SK-N-SH (cell line): ENCODE measurements at regions not wholly inside any gene's neighbourhood (a gene's known extent, or its start where the extent isn't known, plus 50 kb on each side); places are given as distances from the start of the nearest gene placed in this dataset.

Source experiments
- CTCF ChIA-PET: fragments of 300-600, 350-600 bp; formaldehyde crosslinking; extraction: SDS; loops from one replicate; lab custom pipeline; 2021; lab: Yijun Ruan, JAX
- POLR2A ChIA-PET: fragments of 350-600 bp; sonication (Branson Sonifier 250); formaldehyde crosslinking; extraction: SDS; loops from one replicate; lab custom pipeline; 2020; ENCODE audit warnings: antibody characterized with exemption, inconsistent platforms; lab: Yijun Ruan, JAX
- DNase-seq: peaks from one replicate; pipeline ENCODE4 v3.0.0; 2012
- H2AFZ ChIP-seq: fragments of 200-600 bp; sonication (generic); 2 replicates; pipeline ENCODE4 v1.8.1; 2016; ENCODE audit warnings: antibody characterized with exemption, mild to moderate bottlenecking, low read depth
- H3F3A ChIP-seq: fragments of 200-600 bp; sonication (generic); replicated peaks from 2 replicates; pipeline ENCODE3; 2016; ENCODE audit warnings: antibody characterized with exemption, mild to moderate bottlenecking; ENCODE audit not compliant: insufficient read depth
- H3K27ac ChIP-seq, 2 experiments: fragments of 200-500 bp in 1 of 2; fragments of 200-600 bp in 1 of 2; sonication (Bioruptor generic) in 1 of 2; sonication (generic), shearing (Covaris generic) in 1 of 2; 2 replicates each; pipeline versions ENCODE4 v1.5.1 to v1.6.1; 2014 to 2016; ENCODE audit warnings: low read depth in 2 of 2, inconsistent platforms in 1 of 2, low read length in 1 of 2, mild to moderate bottlenecking in 1 of 2, mixed read lengths in 1 of 2
- H3K27me3 ChIP-seq: fragments of 200-600 bp; sonication (generic), shearing (Covaris generic); 2 replicates; pipeline ENCODE4 v1.6.1; 2016; ENCODE audit warnings: mixed run types; ENCODE audit not compliant: insufficient read depth
- H3K36me3 ChIP-seq, 2 experiments: fragments of 200-500 bp in 1 of 2; fragments of 200-600 bp in 1 of 2; sonication (Bioruptor generic) in 1 of 2; sonication (generic) in 1 of 2; replicated peaks in 1 of 2; 2 replicates each; pipeline versions ENCODE3 to v1.5.1; 2014 to 2016; ENCODE audit warnings: low read length in 1 of 2, mild to moderate bottlenecking in 1 of 2; ENCODE audit not compliant: insufficient read depth in 2 of 2, control insufficient read depth in 1 of 2
- H3K4me1 ChIP-seq, 2 experiments: fragments of 200-500 bp in 1 of 2; fragments of 200-600 bp in 1 of 2; sonication (Bioruptor generic) in 1 of 2; sonication (generic), shearing (Covaris generic) in 1 of 2; 2 replicates each; pipeline versions ENCODE4 v1.5.1 to v1.6.1; 2014 to 2016; ENCODE audit warnings: low read depth in 1 of 2, low read length in 1 of 2, mixed run types in 1 of 2; ENCODE audit not compliant: insufficient read depth in 2 of 2, control insufficient read depth in 1 of 2
- H3K4me2 ChIP-seq: fragments of 200-600 bp; sonication (generic), shearing (Covaris generic); 2 replicates; pipeline ENCODE4 v1.6.1; 2017; ENCODE audit warnings: mixed run types
- H3K4me3 ChIP-seq, 2 experiments: fragments of 200-500 bp in 1 of 2; fragments of 200-600 bp in 1 of 2; sonication (Bioruptor generic) in 1 of 2; sonication (generic), shearing (Covaris generic) in 1 of 2; 2 replicates each; pipeline versions ENCODE4 v1.5.1 to v1.8.1; 2014 to 2016; ENCODE audit warnings: low read depth in 2 of 2, inconsistent platforms in 1 of 2, low read length in 1 of 2, mild to moderate bottlenecking in 1 of 2, mixed read lengths in 1 of 2, moderate library complexity in 1 of 2
- H3K79me2 ChIP-seq: fragments of 200-600 bp; sonication (generic); 2 replicates; pipeline ENCODE4 v1.8.1; 2017; ENCODE audit warnings: mild to moderate bottlenecking; ENCODE audit not compliant: insufficient read depth
- H3K9ac ChIP-seq: fragments of 200-600 bp; sonication (generic); 2 replicates; pipeline ENCODE4 v1.6.1; 2017; ENCODE audit warnings: mixed run types
- H3K9me2 ChIP-seq: fragments of 200-600 bp; sonication (generic); 2 replicates; pipeline ENCODE4 v1.6.1; 2017; ENCODE audit warnings: mixed run types
- H3K9me3 ChIP-seq: fragments of 200-600 bp; sonication (generic); 2 replicates; pipeline ENCODE4 v1.6.1; 2017; ENCODE audit warnings: mixed run types, mild to moderate bottlenecking, moderate library complexity
- H4K20me1 ChIP-seq: fragments of 200-600 bp; sonication (generic); 2 replicates; pipeline ENCODE4 v1.6.1; 2017; ENCODE audit warnings: mild to moderate bottlenecking, mixed run types; ENCODE audit not compliant: insufficient read depth
- CHD2 ChIP-seq: fragments of 150-350 bp; IDR thresholded peaks from 2 replicates; pipeline ENCODE4 v1.6.1; 2018; ENCODE audit warnings: low read length; ENCODE audit not compliant: partially characterized antibody
- EP300 ChIP-seq, 2 experiments: IDR thresholded peaks; 2 replicates each; pipeline versions ENCODE4 v1.4.0 to v1.6.1; 2012; ENCODE audit warnings: borderline replicate concordance in 1 of 2, low read depth in 1 of 2, low read length in 1 of 2
- EZH2phosphoT487 ChIP-seq: fragments of 200-600 bp; sonication (generic); IDR thresholded peaks from 2 replicates; pipeline ENCODE4 v1.6.1; 2017; ENCODE audit warnings: low read depth, mixed run types, mild to moderate bottlenecking, antibody characterized with exemption, moderate library complexity, borderline replicate concordance
- FOSL2 ChIP-seq: IDR thresholded peaks from 2 replicates; pipeline ENCODE4 v1.4.0; 2012; ENCODE audit warnings: low read depth, mild to moderate bottlenecking, moderate library complexity, borderline replicate concordance
- FOXJ3 ChIP-seq: sonication (generic); formaldehyde crosslinking; IDR thresholded peaks from 2 replicates; pipeline ENCODE4 v1.5.1; 2020; ENCODE audit warnings: mild to moderate bottlenecking, missing genetic modification reagents
- FOXM1 ChIP-seq: IDR thresholded peaks from 2 replicates; pipeline ENCODE4 v1.4.0; 2012; ENCODE audit warnings: low read depth, mild to moderate bottlenecking
- GABPA ChIP-seq: IDR thresholded peaks from 2 replicates; pipeline ENCODE4 v1.4.0; 2012; ENCODE audit warnings: low read depth, mild to moderate bottlenecking
- GATA2 ChIP-seq: sonication (generic); formaldehyde crosslinking; IDR thresholded peaks from 2 replicates; pipeline ENCODE4 v1.5.0; 2020; ENCODE audit warnings: mild to moderate bottlenecking, missing genetic modification reagents
- MEF2A ChIP-seq: IDR thresholded peaks from 2 replicates; pipeline ENCODE4 v1.4.0; 2012; ENCODE audit warnings: low read depth, borderline replicate concordance
- MXI1 ChIP-seq: IDR thresholded peaks from 2 replicates; pipeline ENCODE4 v1.6.1; 2012; ENCODE audit warnings: mild to moderate bottlenecking, low read depth, low read length, improper control_type of control experiment
- NRF1 ChIP-seq: IDR thresholded peaks from 2 replicates; pipeline ENCODE4 v1.6.1; 2012; ENCODE audit warnings: low read depth, mild to moderate bottlenecking, low read length
- RAD21 ChIP-seq: IDR thresholded peaks from 2 replicates; pipeline ENCODE4 v1.6.1; 2012; ENCODE audit warnings: mild to moderate bottlenecking, low read length
- RCOR1 ChIP-seq: fragments of 150-350 bp; IDR thresholded peaks from 2 replicates; pipeline ENCODE4 v1.6.1; 2017; ENCODE audit warnings: antibody characterized with exemption, low read length
- RFX5 ChIP-seq: IDR thresholded peaks from 2 replicates; pipeline ENCODE4 v1.6.1; 2012; ENCODE audit warnings: mild to moderate bottlenecking, improper control_type of control experiment, low read length
- RXRA ChIP-seq: IDR thresholded peaks from 2 replicates; pipeline ENCODE4 v1.4.0; 2012; ENCODE audit warnings: low read depth, mild to moderate bottlenecking, borderline replicate concordance
- SMC3 ChIP-seq: IDR thresholded peaks from 2 replicates; pipeline ENCODE4 v1.6.1; 2012; ENCODE audit warnings: low read depth, low read length, improper control_type of control experiment
- TAF1 ChIP-seq: IDR thresholded peaks from 2 replicates; pipeline ENCODE4 v1.6.1; 2012; ENCODE audit warnings: low read depth, mild to moderate bottlenecking, low read length, moderate library complexity, borderline replicate concordance
- TCF12 ChIP-seq: IDR thresholded peaks from 2 replicates; pipeline ENCODE4 v1.4.0; 2012
- WGBS: methylation state at CpG from one replicate; pipeline ENCODE4 v1.1.6; 2017; ENCODE audit warnings: low lambda C conversion rate; 5-methylcytosine and 5-hydroxymethylcytosine counted together
- TF ChIP-seq, protein P1 (sequence below): IDR thresholded peaks from 2 replicates; pipeline ENCODE4 v1.6.1; 2012; ENCODE audit warnings: mild to moderate bottlenecking, low read depth, low read length, moderate library complexity
- TF ChIP-seq, protein P2 (sequence below): IDR thresholded peaks from 2 replicates; pipeline ENCODE4 v1.4.0; 2012; ENCODE audit warnings: low read depth, borderline replicate concordance
- TF ChIP-seq, protein P3 (sequence below): fragments of 150-350 bp; IDR thresholded peaks from 2 replicates; pipeline ENCODE4 v1.6.1; 2017; ENCODE audit warnings: antibody characterized with exemption, low read length, low read depth, borderline replicate concordance
- TF ChIP-seq, protein P4 (sequence below): fragments of 150-350 bp; IDR thresholded peaks from 2 replicates; pipeline ENCODE4 v1.6.1; 2016; ENCODE audit warnings: mild to moderate bottlenecking, low read depth, low read length

DNA sequence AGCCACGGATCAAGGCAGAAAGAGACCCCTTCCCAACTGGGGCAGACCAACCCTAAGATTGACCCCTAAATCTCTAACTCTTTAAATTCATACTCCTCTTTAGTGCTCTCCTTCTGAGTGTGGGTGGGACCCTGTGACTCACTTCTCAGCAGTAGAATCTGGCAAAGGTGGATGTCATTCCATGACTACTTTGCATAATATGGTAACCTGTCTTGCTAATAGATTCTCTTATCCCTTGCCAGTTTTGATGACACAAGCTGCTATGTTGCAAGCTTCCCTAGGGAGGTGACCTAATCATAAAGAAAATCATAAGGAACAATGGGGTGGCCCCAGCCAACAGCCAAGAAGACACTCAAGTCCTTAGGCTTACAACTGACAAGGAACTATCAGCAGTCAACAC, 155.4 kb upstream of the VWC2 start:
- Histone ChIP-seq H4K20me1 (no peaks in the 10 kb centered on the region), H3K4me3 (no peak overlapping the region), H3K9me2 (no peaks in the 10 kb centered on the region), H3K9ac (no peak overlapping the region), H3K27me3 (no peaks in the 10 kb centered on the region), H3F3A (no peaks in the 10 kb centered on the region), H3K27ac (no peak overlapping the region), H3K36me3 (no peaks in the 10 kb centered on the region), H2AFZ (no peak overlapping the region), H3K9me3 (no peaks in the 10 kb centered on the region; the same call in 1 of the 2 replicates), H3K4me2 (no peak overlapping the region), H3K4me1 (no peaks in the 10 kb centered on the region), H3K79me2 (no peaks in the 10 kb centered on the region)
- POLR2A ChIA-PET, result no interaction called here
- TF ChIP-seq MXI1 (no peak), SMC3 (no peak), MEF2A (no peak)
- DNase-seq, result no peak
- CTCF ChIA-PET, result no interaction called here
- 0% methylated on average over 1 of the region's 1 CpG for WGBS

DNA sequence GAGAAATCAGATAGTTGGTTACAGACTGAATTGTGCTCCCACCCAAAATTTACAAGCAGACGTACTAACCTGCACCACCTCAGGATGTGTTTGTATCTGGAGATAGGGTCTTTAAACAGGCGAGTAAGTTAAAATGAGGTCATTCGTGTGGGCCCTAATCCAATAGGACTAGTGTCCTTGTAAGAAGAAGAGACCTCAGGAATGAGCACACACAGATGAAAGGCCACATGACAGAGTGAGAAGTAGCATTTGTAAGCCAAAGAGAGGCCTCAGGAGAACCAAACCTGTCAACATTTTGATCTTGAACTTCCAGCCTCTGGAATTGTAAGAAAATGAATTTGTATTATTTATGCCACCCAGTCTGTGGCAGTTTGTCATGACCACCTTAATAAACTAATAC, 149.5 kb upstream of the VWC2 start:
- no peak for DNase-seq
- Histone ChIP-seq H3K9me3 (no peaks in the 10 kb centered on the region; the same call in 1 of the 2 replicates), H3F3A (no peaks in the 10 kb centered on the region), H3K4me3 (no peak overlapping the region), H3K79me2 (no peaks in the 10 kb centered on the region), H3K27me3 (no peaks in the 10 kb centered on the region), H3K27ac (peak overlapping the region in 1 of 2 experiments; percentile 58; a peak in 1 of 4 replicates), H2AFZ (no peak overlapping the region), H3K4me1 (peaks cover 0 to 9% of the 10 kb centered on the region in 2 experiments; a peak in 2 of 4 replicates), H3K36me3 (no peaks in the 10 kb centered on the region), H4K20me1 (no peaks in the 10 kb centered on the region; the same call in 1 of the 2 replicates), H3K4me2 (no peak overlapping the region), H3K9ac (no peak overlapping the region), H3K9me2 (no peaks in the 10 kb centered on the region)
- ChIA-PET CTCF (no interaction called here), POLR2A (no interaction called here)
- WGBS, result 6% methylated on average over 3 of the region's 3 CpGs
- TF ChIP-seq CHD2 (no peak), RXRA (no peak), FOSL2 (no peak), SMC3 (no peak), RCOR1 (no peak), NRF1 (no peak), TAF1 (no peak), GABPA (no peak), GATA2 (no peak), FOXM1 (no peak), EZH2phosphoT487 (no peak), EP300 (IDR thresholded peaks at IDR 0.05; ENCODE audit: borderline replicate concordance in 1 of 2, low read depth in 1 of 2, low read length in 1 of 2) (no peak), FOXJ3 (CRISPR knock-in tag) (no peak), TCF12 (no peak), RAD21 (no peak), RFX5 (no peak)
- TF ChIP-seq, protein P1, sequence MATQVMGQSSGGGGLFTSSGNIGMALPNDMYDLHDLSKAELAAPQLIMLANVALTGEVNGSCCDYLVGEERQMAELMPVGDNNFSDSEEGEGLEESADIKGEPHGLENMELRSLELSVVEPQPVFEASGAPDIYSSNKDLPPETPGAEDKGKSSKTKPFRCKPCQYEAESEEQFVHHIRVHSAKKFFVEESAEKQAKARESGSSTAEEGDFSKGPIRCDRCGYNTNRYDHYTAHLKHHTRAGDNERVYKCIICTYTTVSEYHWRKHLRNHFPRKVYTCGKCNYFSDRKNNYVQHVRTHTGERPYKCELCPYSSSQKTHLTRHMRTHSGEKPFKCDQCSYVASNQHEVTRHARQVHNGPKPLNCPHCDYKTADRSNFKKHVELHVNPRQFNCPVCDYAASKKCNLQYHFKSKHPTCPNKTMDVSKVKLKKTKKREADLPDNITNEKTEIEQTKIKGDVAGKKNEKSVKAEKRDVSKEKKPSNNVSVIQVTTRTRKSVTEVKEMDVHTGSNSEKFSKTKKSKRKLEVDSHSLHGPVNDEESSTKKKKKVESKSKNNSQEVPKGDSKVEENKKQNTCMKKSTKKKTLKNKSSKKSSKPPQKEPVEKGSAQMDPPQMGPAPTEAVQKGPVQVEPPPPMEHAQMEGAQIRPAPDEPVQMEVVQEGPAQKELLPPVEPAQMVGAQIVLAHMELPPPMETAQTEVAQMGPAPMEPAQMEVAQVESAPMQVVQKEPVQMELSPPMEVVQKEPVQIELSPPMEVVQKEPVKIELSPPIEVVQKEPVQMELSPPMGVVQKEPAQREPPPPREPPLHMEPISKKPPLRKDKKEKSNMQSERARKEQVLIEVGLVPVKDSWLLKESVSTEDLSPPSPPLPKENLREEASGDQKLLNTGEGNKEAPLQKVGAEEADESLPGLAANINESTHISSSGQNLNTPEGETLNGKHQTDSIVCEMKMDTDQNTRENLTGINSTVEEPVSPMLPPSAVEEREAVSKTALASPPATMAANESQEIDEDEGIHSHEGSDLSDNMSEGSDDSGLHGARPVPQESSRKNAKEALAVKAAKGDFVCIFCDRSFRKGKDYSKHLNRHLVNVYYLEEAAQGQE, result no peak
- TF ChIP-seq, protein P2, sequence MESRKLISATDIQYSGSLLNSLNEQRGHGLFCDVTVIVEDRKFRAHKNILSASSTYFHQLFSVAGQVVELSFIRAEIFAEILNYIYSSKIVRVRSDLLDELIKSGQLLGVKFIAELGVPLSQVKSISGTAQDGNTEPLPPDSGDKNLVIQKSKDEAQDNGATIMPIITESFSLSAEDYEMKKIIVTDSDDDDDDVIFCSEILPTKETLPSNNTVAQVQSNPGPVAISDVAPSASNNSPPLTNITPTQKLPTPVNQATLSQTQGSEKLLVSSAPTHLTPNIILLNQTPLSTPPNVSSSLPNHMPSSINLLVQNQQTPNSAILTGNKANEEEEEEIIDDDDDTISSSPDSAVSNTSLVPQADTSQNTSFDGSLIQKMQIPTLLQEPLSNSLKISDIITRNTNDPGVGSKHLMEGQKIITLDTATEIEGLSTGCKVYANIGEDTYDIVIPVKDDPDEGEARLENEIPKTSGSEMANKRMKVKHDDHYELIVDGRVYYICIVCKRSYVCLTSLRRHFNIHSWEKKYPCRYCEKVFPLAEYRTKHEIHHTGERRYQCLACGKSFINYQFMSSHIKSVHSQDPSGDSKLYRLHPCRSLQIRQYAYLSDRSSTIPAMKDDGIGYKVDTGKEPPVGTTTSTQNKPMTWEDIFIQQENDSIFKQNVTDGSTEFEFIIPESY, result no peak
- TF ChIP-seq, protein P3, sequence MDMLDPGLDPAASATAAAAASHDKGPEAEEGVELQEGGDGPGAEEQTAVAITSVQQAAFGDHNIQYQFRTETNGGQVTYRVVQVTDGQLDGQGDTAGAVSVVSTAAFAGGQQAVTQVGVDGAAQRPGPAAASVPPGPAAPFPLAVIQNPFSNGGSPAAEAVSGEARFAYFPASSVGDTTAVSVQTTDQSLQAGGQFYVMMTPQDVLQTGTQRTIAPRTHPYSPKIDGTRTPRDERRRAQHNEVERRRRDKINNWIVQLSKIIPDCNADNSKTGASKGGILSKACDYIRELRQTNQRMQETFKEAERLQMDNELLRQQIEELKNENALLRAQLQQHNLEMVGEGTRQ, result no peak
- TF ChIP-seq, protein P4, sequence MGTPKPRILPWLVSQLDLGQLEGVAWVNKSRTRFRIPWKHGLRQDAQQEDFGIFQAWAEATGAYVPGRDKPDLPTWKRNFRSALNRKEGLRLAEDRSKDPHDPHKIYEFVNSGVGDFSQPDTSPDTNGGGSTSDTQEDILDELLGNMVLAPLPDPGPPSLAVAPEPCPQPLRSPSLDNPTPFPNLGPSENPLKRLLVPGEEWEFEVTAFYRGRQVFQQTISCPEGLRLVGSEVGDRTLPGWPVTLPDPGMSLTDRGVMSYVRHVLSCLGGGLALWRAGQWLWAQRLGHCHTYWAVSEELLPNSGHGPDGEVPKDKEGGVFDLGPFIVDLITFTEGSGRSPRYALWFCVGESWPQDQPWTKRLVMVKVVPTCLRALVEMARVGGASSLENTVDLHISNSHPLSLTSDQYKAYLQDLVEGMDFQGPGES, result no peak
